ENCODE measurements at regions not wholly inside any gene's neighbourhood (a gene's known extent, or its start where the extent isn't known, plus 50 kb on each side); places are given as distances from the start of the nearest gene placed in this dataset.

GRCh38 chr5:13316176-13316575, 628.3 kb downstream of the DNAH5 start:
- ChIA-PET CTCF (no interaction called here), POLR2A (no interaction called here)
- DNase-seq (ENCODE audit: low spot score) (no peak), ATAC-seq (no peak)
- H3K27ac Mint-ChIP-seq = no peak overlapping the region
- H3K4me1 Mint-ChIP-seq = peaks cover 3% of the 10 kb centered on the region; the same call in 1 of the 2 replicates
- peaks cover 24% of the 10 kb centered on the region for H3K9me3 Mint-ChIP-seq
- no peaks in the 10 kb centered on the region for H3K36me3 Mint-ChIP-seq
- no peaks in the 10 kb centered on the region for H3K27me3 Mint-ChIP-seq (ENCODE audit: low read depth)
- no peak overlapping the region for H3K4me3 Mint-ChIP-seq
- TF ChIP-seq ARID4B (CRISPR knock-in tag; IDR thresholded peaks at IDR 0.05; ENCODE audit: borderline replicate concordance) = no peak
- TF ChIP-seq NR1H2 (CRISPR knock-in tag; IDR thresholded peaks at IDR 0.05) = no peak
- no peak for TF ChIP-seq ZNF317 (CRISPR knock-in tag; IDR thresholded peaks at IDR 0.05; ENCODE audit: borderline replicate concordance, low read depth)
- TF ChIP-seq JAZF1 (CRISPR knock-in tag; IDR thresholded peaks at IDR 0.05) = no peak
- no peak for TF ChIP-seq MLX (CRISPR knock-in tag; IDR thresholded peaks at IDR 0.05)
- TF ChIP-seq EMX1 (CRISPR knock-in tag; IDR thresholded peaks at IDR 0.05) = no peak
- TF ChIP-seq NFYB (CRISPR knock-in tag; conservative IDR thresholded peaks at IDR 0.05; ENCODE audit: low read depth) = no peak
- TF ChIP-seq MXD4 (CRISPR knock-in tag; IDR thresholded peaks at IDR 0.05; ENCODE audit: borderline replicate concordance) = no peak
- TF ChIP-seq FOXK1 (CRISPR knock-in tag; IDR thresholded peaks at IDR 0.05) = no peak
- TF ChIP-seq ZBTB43 (CRISPR knock-in tag; IDR thresholded peaks at IDR 0.05) = no peak
- no peak for TF ChIP-seq SMAD3 (CRISPR knock-in tag; IDR thresholded peaks at IDR 0.05; ENCODE audit: borderline replicate concordance)
- no peak for TF ChIP-seq JUN (CRISPR knock-in tag; IDR thresholded peaks at IDR 0.05)
- no peak for TF ChIP-seq CBFB (CRISPR knock-in tag; IDR thresholded peaks at IDR 0.05; ENCODE audit: low read depth)
- no peak for TF ChIP-seq ZNF263 (CRISPR knock-in tag; IDR thresholded peaks at IDR 0.05; ENCODE audit: low read depth)
- no peak for TF ChIP-seq ZMAT4 (CRISPR knock-in tag; IDR thresholded peaks at IDR 0.05)

GRCh38 chr5:13307480-13307879, 637.0 kb downstream of the DNAH5 start:
- ChIA-PET CTCF (no interaction called here), POLR2A (no interaction called here)
- Mint-ChIP-seq H3K4me3 (no peak overlapping the region), H3K4me1 (no peaks in the 10 kb centered on the region), H3K27me3 (ENCODE audit: low read depth) (no peaks in the 10 kb centered on the region), H3K9me3 (no peaks in the 10 kb centered on the region), H3K36me3 (no peaks in the 10 kb centered on the region), H3K27ac (no peak overlapping the region)
- DNase-seq (ENCODE audit: low spot score) = no peak
- ATAC-seq = no peak
- TF ChIP-seq CREM (CRISPR knock-in tag; IDR thresholded peaks at IDR 0.05) (no peak), ZNF532 (CRISPR knock-in tag; IDR thresholded peaks at IDR 0.05; ENCODE audit: borderline replicate concordance) (no peak), E2F1 (CRISPR knock-in tag; IDR thresholded peaks at IDR 0.05) (no peak), ZNF425 (CRISPR knock-in tag; conservative IDR thresholded peaks at IDR 0.05) (no peak), ZNF121 (CRISPR knock-in tag; IDR thresholded peaks at IDR 0.05) (no peak), RELA (CRISPR knock-in tag; IDR thresholded peaks at IDR 0.05; ENCODE audit: borderline replicate concordance) (no peak)

Measured in WTC11 (cell line).